ENCODE measurements at regions not wholly inside any gene's neighbourhood (a gene's known extent, or its start where the extent isn't known, plus 50 kb on each side); places are given as distances from the start of the nearest gene placed in this dataset.

- TF ChIP-seq ZNF18 (CRISPR knock-in tag; IDR thresholded peaks at IDR 0.05; ENCODE audit: insufficient replicate concordance) (no peak), ZMYM4 (CRISPR knock-in tag; IDR thresholded peaks at IDR 0.05) (no peak), ZEB1 (IDR thresholded peaks at IDR 0.05; ENCODE audit: insufficient replicate concordance, low read depth) (no peak), SP140L (CRISPR knock-in tag; IDR thresholded peaks at IDR 0.05; ENCODE audit: borderline replicate concordance) (no peak), ZNF230 (CRISPR knock-in tag; IDR thresholded peaks at IDR 0.05) (no peak)
Measured at GRCh38 chr7:18191862-18192625, 164.4 kb upstream of the PRPS1L1 start (continued).

- Histone ChIP-seq H3K4me3 (replicated peaks in 1 of 3; ENCODE audit: insufficient read depth in 1 of 3, low read depth in 2 of 3, low read length in 3 of 3) (no peak overlapping the region), H3K27ac (ENCODE audit: extremely low read length, insufficient read depth, low read length) (no peak overlapping the region), H3K4me2 (ENCODE audit: low read depth, low read length) (no peak overlapping the region), H2AFZ (ENCODE audit: low read length) (no peak overlapping the region), H3K4me1 (ENCODE audit: insufficient read depth, low read length) (no peaks in the 10 kb centered on the region), H3K36me3 (replicated peaks in 1 of 2; ENCODE audit: control insufficient read depth in 1 of 2, insufficient read depth in 2 of 2, low read length in 2 of 2) (no peaks in the 10 kb centered on the region), H3K9me3 (ENCODE audit: low read length) (no peaks in the 10 kb centered on the region), H3K79me2 (ENCODE audit: insufficient read depth, low read length) (no peaks in the 10 kb centered on the region), H3K9ac (ENCODE audit: insufficient read depth, low read depth, low read length) (no peak overlapping the region), H3K27me3 (ENCODE audit: control insufficient read depth in 1 of 2, insufficient read depth in 2 of 2, low read length in 2 of 2) (no peaks in the 10 kb centered on the region), H4K20me1 (ENCODE audit: insufficient read depth, low read length) (no peaks in the 10 kb centered on the region)
- ChIA-PET POLR2A (no interaction called here), CTCF (ENCODE audit: low intra/inter-chr PET ratio, low total read pairs) (no interaction called here)
- no peak for ATAC-seq
- no TSS peak for BruUV-seq (replicated peaks)
- intact Hi-C loops (cut with micrococcal nuclease; ENCODE audit: unreplicated experiment) = no loop called here
- DNase-seq (ENCODE audit: low spot score) = no peak
- in situ Hi-C loops (cut with HindIII; ENCODE audit: extremely low pct_ligation_motif_present, low pct_unique_long_range_greater_than_20kb) = no loop called here
- no peak for FAIRE-seq
- no peak for TF ChIP-seq KDM4B (CRISPR knock-in tag; IDR thresholded peaks at IDR 0.05)
- TF ChIP-seq TEAD2 (CRISPR knock-in tag; IDR thresholded peaks at IDR 0.05) = no peak
- TF ChIP-seq SALL2 (CRISPR knock-in tag; IDR thresholded peaks at IDR 0.05) = no peak
- no peak for TF ChIP-seq PLSCR1 (CRISPR knock-in tag; IDR thresholded peaks at IDR 0.05; ENCODE audit: borderline replicate concordance)
- no peak for TF ChIP-seq ZNF232 (CRISPR knock-in tag; IDR thresholded peaks at IDR 0.05; ENCODE audit: borderline replicate concordance)
- no peak for TF ChIP-seq CBX5 (CRISPR knock-in tag; IDR thresholded peaks at IDR 0.05; ENCODE audit: borderline replicate concordance)
- TF ChIP-seq ZNF768 (CRISPR knock-in tag; IDR thresholded peaks at IDR 0.05) = no peak
- no peak for TF ChIP-seq ATAD3A (CRISPR knock-in tag; IDR thresholded peaks at IDR 0.05)
- TF ChIP-seq ETS1 (CRISPR knock-in tag; IDR thresholded peaks at IDR 0.05) = no peak
- no peak for TF ChIP-seq ARID5B (CRISPR knock-in tag; IDR thresholded peaks at IDR 0.05)
- TF ChIP-seq THAP11 (CRISPR knock-in tag; IDR thresholded peaks at IDR 0.05) = no peak
- no peak for TF ChIP-seq CEBPG (CRISPR knock-in tag; IDR thresholded peaks at IDR 0.05)
- TF ChIP-seq TEAD3 (CRISPR knock-in tag; optimal IDR thresholded peaks at IDR 0.05; ENCODE audit: borderline replicate concordance) = no peak
Measured at GRCh38 chr7:18194616-18195015, 167.0 kb upstream of the PRPS1L1 start.
